ENCODE measurements at regions not wholly inside any gene's neighbourhood (a gene's known extent, or its start where the extent isn't known, plus 50 kb on each side); places are given as distances from the start of the nearest gene placed in this dataset.
"Not testable (repeated sequence)": the region's sequence is repeated elsewhere in the genome, so short reads cannot be mapped to it uniquely, and the experiment has no call there.

- no peak for DNase-seq (ENCODE audit: low spot score)
Observed at GRCh38 chr12:115898670-115899069, 378.8 kb downstream of the MED13L start.

GRCh38 chr12:115897729-115898128, 379.8 kb downstream of the MED13L start:
- no peak for DNase-seq (ENCODE audit: low spot score)

GRCh38 chr12:115895247-115895646, 382.2 kb downstream of the MED13L start:
- DNase-seq (ENCODE audit: low spot score) = no peak

GRCh38 chr12:115891556-115892164, 385.8 kb downstream of the MED13L start:
- DNase-seq (ENCODE audit: low spot score) = no peak

- DNase-seq (ENCODE audit: low spot score) = no peak
Observed at GRCh38 chr12:115886666-115887065, 390.8 kb downstream of the MED13L start.

GRCh38 chr12:115885040-115885690, 392.3 kb downstream of the MED13L start:
- peak; percentile 49 for DNase-seq (ENCODE audit: low spot score)

GRCh38 chr12:115882936-115883335, 394.6 kb downstream of the MED13L start:
- DNase-seq (ENCODE audit: low spot score) = no peak

GRCh38 chr12:115880238-115880637, 397.3 kb downstream of the MED13L start:
- no peak for DNase-seq (ENCODE audit: low spot score)

GRCh38 chr12:115879354-115879753, 398.1 kb downstream of the MED13L start:
- no peak for DNase-seq (ENCODE audit: low spot score)

GRCh38 chr12:115873451-115874082, 403.9 kb downstream of the MED13L start:
- DNase-seq (ENCODE audit: low spot score) = no peak

- peak; percentile 89 for DNase-seq (ENCODE audit: low spot score)
Observed at GRCh38 chr12:115872919-115873357, 404.6 kb downstream of the MED13L start.

GRCh38 chr12:115872212-115872611, 405.3 kb downstream of the MED13L start:
- DNase-seq (ENCODE audit: low spot score) = no peak

- DNase-seq (ENCODE audit: low spot score) = no peak
Observed at GRCh38 chr12:115871714-115872113, 405.8 kb downstream of the MED13L start.

GRCh38 chr12:115870510-115870909, 407.0 kb downstream of the MED13L start:
- DNase-seq (ENCODE audit: low spot score) = no peak

- no peak for DNase-seq (ENCODE audit: low spot score)
Observed at GRCh38 chr12:115870021-115870420, 407.5 kb downstream of the MED13L start.

- DNase-seq (ENCODE audit: low spot score) = no peak
Observed at GRCh38 chr12:115869604-115870003, 407.9 kb downstream of the MED13L start.

- DNase-seq (ENCODE audit: low spot score) = no peak
Observed at GRCh38 chr12:115868624-115869023, 408.9 kb downstream of the MED13L start.

GRCh38 chr12:115867854-115868253, 409.6 kb downstream of the MED13L start:
- no peak for DNase-seq (ENCODE audit: low spot score)

- no peak for DNase-seq (ENCODE audit: low spot score)
Observed at GRCh38 chr12:115866909-115867525, 410.5 kb downstream of the MED13L start.

- DNase-seq (ENCODE audit: low spot score) = not testable (repeated sequence)
Observed at GRCh38 chr12:115866281-115866680, 411.2 kb downstream of the MED13L start.

GRCh38 chr12:115864396-115864795, 413.1 kb downstream of the MED13L start:
- DNase-seq (ENCODE audit: low spot score) = no peak

- DNase-seq (ENCODE audit: low spot score) = no peak
Observed at GRCh38 chr12:115860619-115861018, 416.9 kb downstream of the MED13L start.

GRCh38 chr12:115859231-115859630, 418.3 kb downstream of the MED13L start:
- DNase-seq (ENCODE audit: low spot score) = no peak
